H1 (cell line): ENCODE measurements at regions not wholly inside any gene's neighbourhood (a gene's known extent, or its start where the extent isn't known, plus 50 kb on each side); places are given as distances from the start of the nearest gene placed in this dataset.

Experiments used
- CREB1 ChIP-seq: IDR thresholded peaks from 2 replicates; pipeline ENCODE4 v1.6.1; 2012; ENCODE audit warnings: inconsistent platforms
- MAFK ChIP-seq: IDR thresholded peaks from 2 replicates; pipeline ENCODE4 v1.6.1; 2012; ENCODE audit warnings: low read depth, mild to moderate bottlenecking, improper control_type of control experiment, low read length
- POU5F1 ChIP-seq: IDR thresholded peaks from 2 replicates; pipeline ENCODE4 v1.6.1; 2011; ENCODE audit warnings: low read depth, mild to moderate bottlenecking, low read length, moderate library complexity
- YY1 ChIP-seq: IDR thresholded peaks from 2 replicates; pipeline ENCODE4 v1.6.1; 2011; ENCODE audit warnings: low read depth, mild to moderate bottlenecking, low read length
- TF ChIP-seq, protein P1 (sequence below): fragments of 300-600 bp; sonication (generic); IDR thresholded peaks from 2 replicates; pipeline ENCODE4 v1.7.1; 2012; ENCODE audit warnings: low read length, moderate library complexity, mild to moderate bottlenecking, inconsistent platforms; ENCODE audit not compliant: insufficient replicate concordance

DNA sequence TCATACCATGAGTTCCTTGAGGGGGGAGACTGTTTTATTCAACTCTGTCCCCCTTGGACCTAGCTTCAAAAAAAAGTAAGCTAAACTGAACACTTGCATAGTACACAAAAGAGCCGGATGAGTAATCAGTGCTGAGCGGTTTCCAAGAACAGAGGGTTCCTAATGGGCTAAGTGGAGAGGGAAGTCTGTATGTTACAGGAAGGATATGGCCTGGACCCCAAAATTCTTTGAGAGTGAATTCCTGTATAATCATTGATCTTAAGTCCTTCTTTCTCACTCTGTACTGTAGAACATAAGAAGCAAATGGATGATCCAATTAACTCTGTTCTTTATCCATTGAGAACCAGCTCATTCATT lies 324.7 kb upstream of the CNR1 start (continued):
- TF ChIP-seq, protein P1, sequence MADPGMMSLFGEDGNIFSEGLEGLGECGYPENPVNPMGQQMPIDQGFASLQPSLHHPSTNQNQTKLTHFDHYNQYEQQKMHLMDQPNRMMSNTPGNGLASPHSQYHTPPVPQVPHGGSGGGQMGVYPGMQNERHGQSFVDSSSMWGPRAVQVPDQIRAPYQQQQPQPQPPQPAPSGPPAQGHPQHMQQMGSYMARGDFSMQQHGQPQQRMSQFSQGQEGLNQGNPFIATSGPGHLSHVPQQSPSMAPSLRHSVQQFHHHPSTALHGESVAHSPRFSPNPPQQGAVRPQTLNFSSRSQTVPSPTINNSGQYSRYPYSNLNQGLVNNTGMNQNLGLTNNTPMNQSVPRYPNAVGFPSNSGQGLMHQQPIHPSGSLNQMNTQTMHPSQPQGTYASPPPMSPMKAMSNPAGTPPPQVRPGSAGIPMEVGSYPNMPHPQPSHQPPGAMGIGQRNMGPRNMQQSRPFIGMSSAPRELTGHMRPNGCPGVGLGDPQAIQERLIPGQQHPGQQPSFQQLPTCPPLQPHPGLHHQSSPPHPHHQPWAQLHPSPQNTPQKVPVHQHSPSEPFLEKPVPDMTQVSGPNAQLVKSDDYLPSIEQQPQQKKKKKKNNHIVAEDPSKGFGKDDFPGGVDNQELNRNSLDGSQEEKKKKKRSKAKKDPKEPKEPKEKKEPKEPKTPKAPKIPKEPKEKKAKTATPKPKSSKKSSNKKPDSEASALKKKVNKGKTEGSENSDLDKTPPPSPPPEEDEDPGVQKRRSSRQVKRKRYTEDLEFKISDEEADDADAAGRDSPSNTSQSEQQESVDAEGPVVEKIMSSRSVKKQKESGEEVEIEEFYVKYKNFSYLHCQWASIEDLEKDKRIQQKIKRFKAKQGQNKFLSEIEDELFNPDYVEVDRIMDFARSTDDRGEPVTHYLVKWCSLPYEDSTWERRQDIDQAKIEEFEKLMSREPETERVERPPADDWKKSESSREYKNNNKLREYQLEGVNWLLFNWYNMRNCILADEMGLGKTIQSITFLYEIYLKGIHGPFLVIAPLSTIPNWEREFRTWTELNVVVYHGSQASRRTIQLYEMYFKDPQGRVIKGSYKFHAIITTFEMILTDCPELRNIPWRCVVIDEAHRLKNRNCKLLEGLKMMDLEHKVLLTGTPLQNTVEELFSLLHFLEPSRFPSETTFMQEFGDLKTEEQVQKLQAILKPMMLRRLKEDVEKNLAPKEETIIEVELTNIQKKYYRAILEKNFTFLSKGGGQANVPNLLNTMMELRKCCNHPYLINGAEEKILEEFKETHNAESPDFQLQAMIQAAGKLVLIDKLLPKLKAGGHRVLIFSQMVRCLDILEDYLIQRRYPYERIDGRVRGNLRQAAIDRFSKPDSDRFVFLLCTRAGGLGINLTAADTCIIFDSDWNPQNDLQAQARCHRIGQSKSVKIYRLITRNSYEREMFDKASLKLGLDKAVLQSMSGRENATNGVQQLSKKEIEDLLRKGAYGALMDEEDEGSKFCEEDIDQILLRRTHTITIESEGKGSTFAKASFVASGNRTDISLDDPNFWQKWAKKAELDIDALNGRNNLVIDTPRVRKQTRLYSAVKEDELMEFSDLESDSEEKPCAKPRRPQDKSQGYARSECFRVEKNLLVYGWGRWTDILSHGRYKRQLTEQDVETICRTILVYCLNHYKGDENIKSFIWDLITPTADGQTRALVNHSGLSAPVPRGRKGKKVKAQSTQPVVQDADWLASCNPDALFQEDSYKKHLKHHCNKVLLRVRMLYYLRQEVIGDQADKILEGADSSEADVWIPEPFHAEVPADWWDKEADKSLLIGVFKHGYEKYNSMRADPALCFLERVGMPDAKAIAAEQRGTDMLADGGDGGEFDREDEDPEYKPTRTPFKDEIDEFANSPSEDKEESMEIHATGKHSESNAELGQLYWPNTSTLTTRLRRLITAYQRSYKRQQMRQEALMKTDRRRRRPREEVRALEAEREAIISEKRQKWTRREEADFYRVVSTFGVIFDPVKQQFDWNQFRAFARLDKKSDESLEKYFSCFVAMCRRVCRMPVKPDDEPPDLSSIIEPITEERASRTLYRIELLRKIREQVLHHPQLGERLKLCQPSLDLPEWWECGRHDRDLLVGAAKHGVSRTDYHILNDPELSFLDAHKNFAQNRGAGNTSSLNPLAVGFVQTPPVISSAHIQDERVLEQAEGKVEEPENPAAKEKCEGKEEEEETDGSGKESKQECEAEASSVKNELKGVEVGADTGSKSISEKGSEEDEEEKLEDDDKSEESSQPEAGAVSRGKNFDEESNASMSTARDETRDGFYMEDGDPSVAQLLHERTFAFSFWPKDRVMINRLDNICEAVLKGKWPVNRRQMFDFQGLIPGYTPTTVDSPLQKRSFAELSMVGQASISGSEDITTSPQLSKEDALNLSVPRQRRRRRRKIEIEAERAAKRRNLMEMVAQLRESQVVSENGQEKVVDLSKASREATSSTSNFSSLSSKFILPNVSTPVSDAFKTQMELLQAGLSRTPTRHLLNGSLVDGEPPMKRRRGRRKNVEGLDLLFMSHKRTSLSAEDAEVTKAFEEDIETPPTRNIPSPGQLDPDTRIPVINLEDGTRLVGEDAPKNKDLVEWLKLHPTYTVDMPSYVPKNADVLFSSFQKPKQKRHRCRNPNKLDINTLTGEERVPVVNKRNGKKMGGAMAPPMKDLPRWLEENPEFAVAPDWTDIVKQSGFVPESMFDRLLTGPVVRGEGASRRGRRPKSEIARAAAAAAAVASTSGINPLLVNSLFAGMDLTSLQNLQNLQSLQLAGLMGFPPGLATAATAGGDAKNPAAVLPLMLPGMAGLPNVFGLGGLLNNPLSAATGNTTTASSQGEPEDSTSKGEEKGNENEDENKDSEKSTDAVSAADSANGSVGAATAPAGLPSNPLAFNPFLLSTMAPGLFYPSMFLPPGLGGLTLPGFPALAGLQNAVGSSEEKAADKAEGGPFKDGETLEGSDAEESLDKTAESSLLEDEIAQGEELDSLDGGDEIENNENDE: no peak
- TF ChIP-seq MAFK (no peak), YY1 (no peak), POU5F1 (no peak), CREB1 (no peak)
- TF ChIP-seq, all 59 proteins: peak for 0
